RWPE2 (cell line): ENCODE measurements at regions not wholly inside any gene's neighbourhood (a gene's known extent, or its start where the extent isn't known, plus 50 kb on each side); places are given as distances from the start of the nearest gene placed in this dataset.

Experiments used
- ATAC-seq: fragments of 200-7000 bp; cut with Tn5 transposase; 3 replicates; pipeline ENCODE4 v1.9.1; 2021; ENCODE audit warnings: low read depth
- DNase-seq: peaks from one replicate; pipeline ENCODE4 v3.0.0-alpha.2; 2020; ENCODE audit warnings: low spot score
- H3K27ac ChIP-seq: fragments of 450-650 bp; 2 replicates; pipeline ENCODE4 v1.5.1; 2017; ENCODE audit warnings: mild to moderate bottlenecking; ENCODE audit not compliant: poor library complexity, severe bottlenecking
- H3K27me3 ChIP-seq: fragments of 250-450 bp; sonication (Bioruptor Pico); 2 replicates; pipeline ENCODE4 v1.5.1; 2021; ENCODE audit warnings: mild to moderate bottlenecking, moderate library complexity; ENCODE audit not compliant: insufficient read depth, poor library complexity, severe bottlenecking
- H3K36me3 ChIP-seq: fragments of 250-450 bp; sonication (Bioruptor Pico); 2 replicates; pipeline ENCODE4 v1.5.1; 2020; ENCODE audit warnings: low read depth, mild to moderate bottlenecking, moderate library complexity
- H3K4me1 ChIP-seq: fragments of 250-450 bp; sonication (Bioruptor Pico); 2 replicates; pipeline ENCODE4 v1.5.1; 2021; ENCODE audit warnings: mild to moderate bottlenecking, moderate library complexity; ENCODE audit not compliant: insufficient read depth, poor library complexity, severe bottlenecking
- H3K4me3 ChIP-seq: fragments of 250-450 bp; sonication (Bioruptor Pico); 2 replicates; pipeline ENCODE4 v1.5.1; 2021; ENCODE audit warnings: mild to moderate bottlenecking, moderate library complexity; ENCODE audit not compliant: severe bottlenecking
- H3K9me3 ChIP-seq: fragments of 250-450 bp; sonication (Bioruptor Pico); 2 replicates; pipeline ENCODE4 v1.5.1; 2021; ENCODE audit warnings: mild to moderate bottlenecking, moderate library complexity; ENCODE audit not compliant: severe bottlenecking
- TF ChIP-seq, protein P1 (sequence below): fragments of 450-650 bp; IDR thresholded peaks from one replicate; pipeline ENCODE4 v1.5.1; 2017; ENCODE audit warnings: mild to moderate bottlenecking, moderate library complexity; ENCODE audit not compliant: poor library complexity, severe bottlenecking

GRCh38 chr2:236689981-236690380 is 120.4 kb downstream of the ACKR3 start:
- Histone ChIP-seq H3K27me3 (no peaks in the 10 kb centered on the region), H3K9me3 (no peaks in the 10 kb centered on the region), H3K36me3 (no peaks in the 10 kb centered on the region), H3K4me1 (peaks cover 35% of the 10 kb centered on the region), H3K27ac (peak overlapping the region; percentile 65), H3K4me3 (no peak overlapping the region)
- TF ChIP-seq, protein P1, sequence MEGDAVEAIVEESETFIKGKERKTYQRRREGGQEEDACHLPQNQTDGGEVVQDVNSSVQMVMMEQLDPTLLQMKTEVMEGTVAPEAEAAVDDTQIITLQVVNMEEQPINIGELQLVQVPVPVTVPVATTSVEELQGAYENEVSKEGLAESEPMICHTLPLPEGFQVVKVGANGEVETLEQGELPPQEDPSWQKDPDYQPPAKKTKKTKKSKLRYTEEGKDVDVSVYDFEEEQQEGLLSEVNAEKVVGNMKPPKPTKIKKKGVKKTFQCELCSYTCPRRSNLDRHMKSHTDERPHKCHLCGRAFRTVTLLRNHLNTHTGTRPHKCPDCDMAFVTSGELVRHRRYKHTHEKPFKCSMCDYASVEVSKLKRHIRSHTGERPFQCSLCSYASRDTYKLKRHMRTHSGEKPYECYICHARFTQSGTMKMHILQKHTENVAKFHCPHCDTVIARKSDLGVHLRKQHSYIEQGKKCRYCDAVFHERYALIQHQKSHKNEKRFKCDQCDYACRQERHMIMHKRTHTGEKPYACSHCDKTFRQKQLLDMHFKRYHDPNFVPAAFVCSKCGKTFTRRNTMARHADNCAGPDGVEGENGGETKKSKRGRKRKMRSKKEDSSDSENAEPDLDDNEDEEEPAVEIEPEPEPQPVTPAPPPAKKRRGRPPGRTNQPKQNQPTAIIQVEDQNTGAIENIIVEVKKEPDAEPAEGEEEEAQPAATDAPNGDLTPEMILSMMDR: no peak
- ATAC-seq (peak; percentile 69), DNase-seq (no peak)

- Histone ChIP-seq H3K4me3 (no peak overlapping the region), H3K4me1 (peaks cover 35% of the 10 kb centered on the region), H3K27me3 (no peaks in the 10 kb centered on the region), H3K9me3 (no peaks in the 10 kb centered on the region), H3K36me3 (no peaks in the 10 kb centered on the region), H3K27ac (peak overlapping the region; percentile 65)
- no peak for ATAC-seq
- TF ChIP-seq, protein P1: no peak
- no peak for DNase-seq
These were observed 121.1 kb downstream of the ACKR3 start for GRCh38 chr2:236690726-236691125.

DNA sequence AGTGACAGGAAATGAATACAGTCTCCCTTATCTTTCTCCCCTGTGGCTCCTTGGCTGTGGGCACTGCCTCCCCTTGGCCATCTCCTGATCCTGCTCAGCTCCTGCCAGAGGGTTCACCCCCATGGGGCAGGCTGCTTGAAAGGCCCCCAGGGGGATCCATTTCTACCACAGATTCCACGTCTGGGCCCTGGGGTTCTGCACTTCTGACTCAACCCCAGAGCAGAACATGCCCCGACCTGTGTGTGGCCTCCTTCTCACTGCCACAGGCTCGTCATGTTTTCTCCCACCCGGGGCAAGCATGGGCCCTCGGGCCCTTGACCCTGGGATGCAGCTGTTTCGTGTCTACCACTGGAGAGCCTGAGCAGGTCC is 122.2 kb downstream of the ACKR3 start:
- peak overlapping the region; percentile 65 for H3K27ac ChIP-seq
- no peaks in the 10 kb centered on the region for H3K27me3 ChIP-seq
- TF ChIP-seq, protein P1: no peak
- peaks cover 35% of the 10 kb centered on the region for H3K4me1 ChIP-seq
- ATAC-seq: peak; percentile 85
- no peaks in the 10 kb centered on the region for H3K36me3 ChIP-seq
- DNase-seq: peak; percentile 80
- no peak overlapping the region for H3K4me3 ChIP-seq
- no peaks in the 10 kb centered on the region for H3K9me3 ChIP-seq

- no peak for DNase-seq
- no peak overlapping the region for H3K4me3 ChIP-seq
- H3K27me3 ChIP-seq: no peaks in the 10 kb centered on the region
- no peak overlapping the region for H3K27ac ChIP-seq
- H3K36me3 ChIP-seq: no peaks in the 10 kb centered on the region
- H3K9me3 ChIP-seq: no peaks in the 10 kb centered on the region
- TF ChIP-seq, protein P1: no peak
- no peak for ATAC-seq
- H3K4me1 ChIP-seq: peaks cover 29% of the 10 kb centered on the region
These were observed 123.3 kb downstream of the ACKR3 start for GRCh38 chr2:236692937-236693336.

DNA sequence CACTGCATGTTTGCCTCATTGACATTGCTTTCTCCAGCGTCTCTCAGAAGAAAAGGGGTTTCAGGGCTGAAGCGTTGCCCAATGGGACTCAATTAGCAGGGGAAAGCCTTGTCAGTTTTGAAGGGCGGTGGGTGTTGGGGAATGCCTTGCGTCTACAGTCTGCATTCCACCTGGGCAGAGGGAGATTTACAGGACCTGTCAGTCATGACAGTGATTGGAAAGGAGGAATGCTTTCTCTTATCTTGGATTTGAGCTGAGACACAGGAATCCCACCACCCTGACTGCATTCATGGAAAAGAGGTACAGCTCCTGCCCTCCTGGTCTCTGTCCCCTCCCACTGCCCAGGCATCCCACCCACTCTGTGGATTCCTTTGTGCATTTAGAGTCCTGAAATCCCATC is 123.9 kb downstream of the ACKR3 start:
- Histone ChIP-seq H3K9me3 (no peaks in the 10 kb centered on the region), H3K36me3 (no peaks in the 10 kb centered on the region), H3K4me1 (peaks cover 29% of the 10 kb centered on the region), H3K4me3 (no peak overlapping the region), H3K27me3 (no peaks in the 10 kb centered on the region), H3K27ac (no peak overlapping the region)
- TF ChIP-seq, protein P1: no peak
- DNase-seq (no peak), ATAC-seq (no peak)
